Caki2 (cell line): ENCODE measurements at regions not wholly inside any gene's neighbourhood (a gene's known extent, or its start where the extent isn't known, plus 50 kb on each side); places are given as distances from the start of the nearest gene placed in this dataset.

Experiments
- DNase-seq: peaks from one replicate; pipeline ENCODE4 v3.0.0-alpha.2; 2015; ENCODE audit warnings: low read depth
- in situ Hi-C: cut with HindIII; loops from 2 replicates; pipeline ENCODE4 v1.10.0; 2016; ENCODE audit warnings: low sequenced_read_pairs, low pct_unique_long_range_greater_than_20kb, mixed read lengths

- in situ Hi-C loops: no loop called here
- DNase-seq: no peak
Observed at GRCh38 chr12:92650228-92650822, 52.5 kb upstream of the PLEKHG7 start.

GRCh38 chr12:92649511-92650227, 53.1 kb upstream of the PLEKHG7 start:
- in situ Hi-C loops: no loop called here
- DNase-seq: peak; percentile 57

GRCh38 chr12:92648242-92649031, 54.4 kb upstream of the PLEKHG7 start:
- in situ Hi-C loops: no loop called here
- DNase-seq: no peak

- in situ Hi-C loops: no loop called here
- no peak for DNase-seq
Observed at GRCh38 chr12:92641291-92641690, 61.5 kb upstream of the PLEKHG7 start.

GRCh38 chr12:92640691-92641090, 62.1 kb upstream of the PLEKHG7 start:
- in situ Hi-C loops: no loop called here
- no peak for DNase-seq

GRCh38 chr12:92639017-92639416, 63.8 kb upstream of the PLEKHG7 start:
- in situ Hi-C loops: no loop called here

GRCh38 chr12:92634730-92635129, 68.1 kb upstream of the PLEKHG7 start:
- DNase-seq: no peak
- in situ Hi-C loops: no loop called here

More at GRCh38 chr12:92639017-92639416, 63.8 kb upstream of the PLEKHG7 start:
- DNase-seq: no peak

- no peak for DNase-seq
- in situ Hi-C loops: no loop called here
Observed at GRCh38 chr12:92634202-92634601, 68.6 kb upstream of the PLEKHG7 start.

GRCh38 chr12:92630968-92631367, 71.8 kb upstream of the PLEKHG7 start:
- DNase-seq: no peak
- in situ Hi-C loops: no loop called here

- DNase-seq: peak; percentile 80
- in situ Hi-C loops: no loop called here
Observed at GRCh38 chr12:92629349-92630065, 73.3 kb upstream of the PLEKHG7 start.

- peak; percentile 55 for DNase-seq
- in situ Hi-C loops: no loop called here
Observed at GRCh38 chr12:92628476-92628875, 74.3 kb upstream of the PLEKHG7 start.

GRCh38 chr12:92627511-92627910, 75.3 kb upstream of the PLEKHG7 start:
- in situ Hi-C loops: no loop called here
- no peak for DNase-seq

- DNase-seq: no peak
- in situ Hi-C loops: no loop called here
Observed at GRCh38 chr12:92625639-92626310, 77.0 kb upstream of the PLEKHG7 start.

- DNase-seq: peak; percentile 41
- in situ Hi-C loops: no loop called here
Observed at GRCh38 chr12:92624236-92624635, 78.6 kb upstream of the PLEKHG7 start.

- DNase-seq: no peak
- in situ Hi-C loops: no loop called here
Observed at GRCh38 chr12:92623386-92623785, 79.4 kb upstream of the PLEKHG7 start.

GRCh38 chr12:92621833-92622232, 81.0 kb upstream of the PLEKHG7 start:
- no peak for DNase-seq
- in situ Hi-C loops: no loop called here

GRCh38 chr12:92621312-92621711, 81.5 kb upstream of the PLEKHG7 start:
- in situ Hi-C loops: no loop called here
- no peak for DNase-seq
